GM21367 (cell line): ENCODE measurements at regions not wholly inside any gene's neighbourhood (a gene's known extent, or its start where the extent isn't known, plus 50 kb on each side); places are given as distances from the start of the nearest gene placed in this dataset.
"Not testable (repeated sequence)": the region's sequence is repeated elsewhere in the genome, so short reads cannot be mapped to it uniquely, and the experiment has no call there.

Experiments used
- ATAC-seq: cut with Tn5 transposase; IDR thresholded peaks from one replicate; pipeline ENCODE4 v1.9.1; 2021; ENCODE audit not compliant: unreplicated experiment

GRCh38 chr15:100766243-100767000, 113.2 kb upstream of the ALDH1A3 start:
- ATAC-seq: no peak

- ATAC-seq: no peak
Measured at GRCh38 chr15:100767001-100767825, 112.4 kb upstream of the ALDH1A3 start.

- no peak for ATAC-seq
Measured at GRCh38 chr15:100768501-100768931, 111.1 kb upstream of the ALDH1A3 start.

DNA sequence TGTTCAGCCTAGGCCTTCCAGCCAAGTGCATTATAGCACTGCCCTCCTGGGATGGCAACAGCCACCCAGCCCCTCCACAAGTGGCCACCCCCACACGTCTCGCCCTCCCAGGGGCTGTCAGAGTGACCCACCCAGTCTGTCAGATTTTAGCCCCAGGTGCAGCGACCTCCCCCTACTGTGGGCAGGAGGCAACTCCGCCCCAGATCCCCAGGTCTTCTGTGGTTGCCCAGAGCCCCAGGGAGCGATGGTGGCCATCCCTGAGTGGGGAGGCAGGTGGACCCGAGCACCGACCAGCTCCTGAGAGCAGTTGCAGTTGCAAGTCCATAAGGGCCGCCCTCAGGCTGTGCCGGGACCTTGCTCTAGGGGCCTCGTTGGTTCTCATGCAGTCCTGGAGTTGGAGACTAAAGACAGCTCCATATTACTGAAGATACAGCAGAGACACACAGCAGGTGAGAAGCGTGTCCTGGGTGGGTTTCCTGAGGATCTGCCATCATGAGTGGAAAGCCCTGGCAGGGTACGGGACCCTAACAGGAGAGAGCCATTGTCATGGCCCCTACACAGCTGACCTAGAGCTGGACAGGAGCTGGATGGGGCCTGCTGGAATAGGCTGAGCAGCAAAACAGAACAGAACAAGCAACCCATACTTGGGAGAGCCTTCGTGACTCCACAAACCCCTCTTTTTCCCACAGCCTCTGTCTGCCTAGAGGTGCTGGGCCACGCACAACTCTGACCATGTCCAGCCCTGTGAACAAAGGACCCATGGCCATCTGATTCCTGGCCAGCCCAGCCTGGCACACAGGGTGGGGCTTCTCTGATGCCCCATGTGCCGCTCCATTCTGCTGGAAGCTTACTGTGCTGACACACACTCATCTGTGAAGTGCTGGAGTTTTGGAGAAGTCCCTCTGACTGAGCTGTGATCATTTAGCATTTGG, 110.3 kb upstream of the ALDH1A3 start:
- ATAC-seq: no peak

- ATAC-seq: no peak
Measured at GRCh38 chr15:100769975-100770340, 109.7 kb upstream of the ALDH1A3 start.

DNA sequence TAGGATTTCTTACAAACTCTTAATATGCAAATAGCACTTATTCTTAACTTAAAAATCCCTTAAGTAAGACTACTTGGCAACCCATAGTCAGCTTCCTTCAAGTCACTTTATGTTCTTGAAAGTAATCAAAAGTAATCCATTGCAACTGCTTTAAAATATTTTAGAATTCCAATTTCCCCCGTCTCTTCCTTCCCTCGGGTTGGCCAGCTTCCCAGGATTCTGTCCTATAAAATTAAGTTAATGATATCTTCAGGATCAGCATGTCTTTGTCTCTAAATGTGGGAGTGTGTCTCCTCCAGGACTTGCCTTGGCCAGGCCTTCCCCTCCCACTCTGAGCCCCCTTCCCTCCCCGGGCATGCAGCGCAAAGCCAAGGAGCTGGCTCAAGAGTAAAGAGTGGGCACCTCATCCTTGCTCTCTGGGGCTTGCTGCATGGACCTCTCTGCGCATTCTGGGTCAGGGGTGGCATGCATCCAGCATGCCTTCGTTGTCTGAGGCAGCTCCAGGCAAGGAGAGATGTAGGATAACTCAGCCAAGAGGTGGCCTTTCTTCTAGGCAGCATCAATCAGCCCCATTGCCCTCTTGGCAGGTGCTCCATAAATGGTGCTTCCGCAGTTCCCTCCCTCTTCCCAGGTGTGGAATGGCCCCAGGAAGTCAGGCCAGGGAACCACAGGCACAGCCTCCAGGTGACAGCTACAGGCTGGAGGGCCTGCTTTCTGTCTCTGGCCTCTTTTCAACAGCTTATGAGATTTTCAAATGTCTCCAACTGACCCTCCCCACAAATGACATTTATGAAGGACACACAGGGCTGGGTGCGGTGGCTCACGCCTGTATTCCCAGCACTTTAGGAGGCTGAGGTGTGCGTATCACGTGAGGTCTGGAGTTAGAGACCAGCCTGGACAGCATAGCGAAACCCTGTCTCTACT, 108.7 kb upstream of the ALDH1A3 start:
- ATAC-seq: no peak

GRCh38 chr15:100771746-100772145, 107.9 kb upstream of the ALDH1A3 start:
- no peak for ATAC-seq

GRCh38 chr15:100772478-100772877, 107.2 kb upstream of the ALDH1A3 start:
- no peak for ATAC-seq

GRCh38 chr15:100772892-100773520, 106.6 kb upstream of the ALDH1A3 start:
- no peak for ATAC-seq

DNA sequence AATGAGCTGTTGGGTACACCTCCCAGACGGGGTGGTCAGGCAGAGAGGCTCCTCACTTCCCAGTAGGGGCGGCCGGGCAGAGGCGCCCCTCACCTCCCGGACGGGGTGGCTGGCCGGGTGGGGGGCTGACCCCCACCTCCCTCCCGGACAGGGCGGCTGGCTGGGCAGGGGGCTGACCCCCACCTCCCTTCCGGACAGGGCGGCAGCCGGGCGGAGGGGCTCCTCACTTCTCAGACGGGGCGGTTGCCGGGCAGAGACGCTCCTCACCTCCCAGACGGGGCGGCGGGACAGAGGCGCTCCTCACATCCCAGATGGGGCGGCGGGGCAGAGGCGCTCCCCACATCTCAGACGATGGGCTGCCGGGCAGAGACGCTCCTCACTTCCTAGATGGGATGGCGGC, 105.6 kb upstream of the ALDH1A3 start:
- ATAC-seq: not testable (repeated sequence)

GRCh38 chr15:100775581-100776185, 103.9 kb upstream of the ALDH1A3 start:
- ATAC-seq: no peak

DNA sequence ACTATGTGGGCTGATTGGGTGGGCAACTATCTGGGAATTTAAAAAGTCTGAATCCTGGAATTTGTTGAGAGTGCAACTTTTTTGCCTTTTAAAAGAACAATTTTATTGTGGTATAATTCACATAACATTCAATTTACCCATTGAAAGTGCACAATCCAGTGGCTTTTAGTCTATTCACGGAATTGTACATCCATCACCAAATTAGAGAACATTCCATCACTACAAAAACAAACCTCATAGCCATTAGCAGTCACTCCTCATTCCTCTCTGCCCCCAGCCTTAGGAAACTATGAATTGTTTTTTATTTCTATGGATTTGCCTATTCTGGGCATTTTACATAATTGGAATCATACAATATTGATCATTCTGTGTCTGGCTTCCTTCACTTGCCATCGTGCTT, 101.8 kb upstream of the ALDH1A3 start:
- ATAC-seq: no peak

DNA sequence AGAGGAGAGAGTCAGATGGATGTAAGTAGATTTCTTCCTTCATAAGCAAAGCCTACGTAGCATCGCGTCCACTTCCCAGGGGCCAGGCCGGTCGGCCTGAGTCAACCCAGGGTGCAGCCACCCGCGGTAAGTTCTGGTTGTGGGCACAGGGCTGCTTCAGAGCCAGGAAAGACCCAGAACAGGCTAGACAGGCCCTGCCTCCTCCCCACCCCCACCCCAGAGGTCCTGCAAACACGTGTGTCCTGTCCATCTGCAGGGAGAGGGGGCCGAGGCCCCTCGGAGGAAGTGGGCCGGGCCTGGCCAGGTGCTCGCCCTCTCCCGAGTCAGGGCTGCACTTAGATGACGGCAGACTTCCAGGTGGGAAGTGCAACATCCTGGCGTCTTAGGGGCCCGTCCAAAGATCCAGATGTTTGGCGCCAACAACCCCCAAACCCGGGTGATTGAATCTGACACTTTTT, 100.8 kb upstream of the ALDH1A3 start:
- ATAC-seq: no peak

- ATAC-seq: no peak
Measured at GRCh38 chr15:100779331-100780207, 100.1 kb upstream of the ALDH1A3 start.

GRCh38 chr15:100780208-100780800, 99.3 kb upstream of the ALDH1A3 start:
- no peak for ATAC-seq

DNA sequence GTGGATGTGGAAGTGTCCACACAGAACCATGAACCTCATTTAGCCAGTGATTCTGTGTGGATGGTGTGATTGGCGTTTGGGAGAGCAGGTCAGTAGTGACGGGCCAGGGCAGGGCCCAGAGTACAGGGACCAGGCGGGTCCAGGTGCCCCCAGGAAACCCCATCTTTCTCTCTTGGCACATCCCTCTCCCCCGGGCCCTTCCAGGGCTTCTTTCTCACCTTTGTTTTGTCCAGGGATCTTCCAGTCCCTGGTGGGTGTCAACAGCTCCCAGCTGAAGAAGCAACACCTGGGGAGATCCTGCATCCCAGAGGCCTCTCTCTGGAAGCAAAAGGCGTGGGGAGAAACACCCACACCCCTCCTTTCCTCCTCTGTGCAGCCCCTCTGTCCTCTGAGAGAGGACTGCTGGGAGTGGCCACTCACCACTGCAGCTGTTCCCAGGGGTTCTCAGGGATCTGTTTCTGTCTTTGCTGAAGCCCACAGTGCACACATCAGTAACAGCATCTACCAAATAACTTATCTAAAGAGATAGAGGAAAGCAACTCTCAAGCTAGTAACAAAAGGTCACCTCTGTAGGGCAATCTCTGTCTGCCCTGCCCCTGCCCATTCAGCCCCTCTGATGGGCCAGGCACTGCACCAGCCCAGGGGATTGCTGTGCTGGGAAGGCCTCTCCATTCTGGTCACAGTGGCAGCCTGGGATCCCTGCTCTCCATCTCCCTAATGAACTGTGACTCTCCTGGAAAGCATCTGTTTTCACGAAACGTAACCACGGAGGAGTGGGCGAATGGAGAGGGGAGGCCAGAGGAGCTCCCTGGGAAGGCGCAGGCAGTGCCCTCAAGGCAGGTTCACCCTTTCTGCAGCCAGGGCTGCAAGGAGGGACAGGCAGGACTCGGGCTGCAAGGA, 98.3 kb upstream of the ALDH1A3 start:
- no peak for ATAC-seq
